DND-41 (cell line): ENCODE measurements at regions not wholly inside any gene's neighbourhood (a gene's known extent, or its start where the extent isn't known, plus 50 kb on each side); places are given as distances from the start of the nearest gene placed in this dataset.

Experiments
- ATAC-seq: fragments of 200-7000 bp; cut with Tn5 transposase; 3 replicates; pipeline ENCODE4 v1.9.1; 2021; ENCODE audit warnings: low read depth; ENCODE audit not compliant: insufficient read depth
- DNase-seq: peaks from one replicate; pipeline ENCODE4 v3.0.0-alpha.2; 2020
- H2AFZ ChIP-seq: 2 replicates; pipeline ENCODE4 v1.6.0; 2012; ENCODE audit warnings: low read depth, low read length
- H3K27ac ChIP-seq: 2 replicates; pipeline ENCODE4 v1.5.1; 2012; ENCODE audit warnings: low read length, inconsistent platforms
- H3K27me3 ChIP-seq: fragments of 200-600 bp; sonication (generic); 2 replicates; pipeline ENCODE4 v1.6.0; 2012; ENCODE audit warnings: low read length, mild to moderate bottlenecking, inconsistent platforms; ENCODE audit not compliant: insufficient read depth, poor library complexity
- H3K36me3 ChIP-seq: 2 replicates; pipeline ENCODE4 v1.5.1; 2012; ENCODE audit warnings: low read length, inconsistent platforms; ENCODE audit not compliant: insufficient read depth
- H3K4me1 ChIP-seq: 2 replicates; pipeline ENCODE4 v1.5.1; 2012; ENCODE audit warnings: mild to moderate bottlenecking, low read length; ENCODE audit not compliant: insufficient read depth
- H3K4me2 ChIP-seq: 2 replicates; pipeline ENCODE4 v1.6.0; 2012; ENCODE audit warnings: mild to moderate bottlenecking, moderate library complexity, low read length, inconsistent platforms; ENCODE audit not compliant: insufficient read depth
- H3K4me3 ChIP-seq, 2 experiments: fragments of 200-600 bp in 1 of 2; shearing (Covaris generic) in 1 of 2; 2 replicates each; pipeline ENCODE4 v1.5.1; 2012 to 2016; ENCODE audit warnings: inconsistent platforms in 2 of 2, low read length in 2 of 2, mild to moderate bottlenecking in 2 of 2, low read depth in 1 of 2, moderate library complexity in 1 of 2
- H3K79me2 ChIP-seq: 2 replicates; pipeline ENCODE4 v1.6.0; 2012; ENCODE audit warnings: low read length, inconsistent platforms; ENCODE audit not compliant: insufficient read depth
- H3K9ac ChIP-seq: 2 replicates; pipeline ENCODE4 v1.6.0; 2012; ENCODE audit warnings: low read depth, mild to moderate bottlenecking, inconsistent platforms, low read length, moderate library complexity
- H3K9me3 ChIP-seq: 2 replicates; pipeline ENCODE4 v1.5.1; 2012; ENCODE audit warnings: low read length, moderate library complexity, mild to moderate bottlenecking, inconsistent platforms; ENCODE audit not compliant: insufficient read depth, severe bottlenecking
- H4K20me1 ChIP-seq: 2 replicates; pipeline ENCODE4 v1.6.0; 2012; ENCODE audit warnings: low read length; ENCODE audit not compliant: insufficient read depth
- EZH2 ChIP-seq: IDR thresholded peaks from 3 replicates; pipeline ENCODE4 v1.6.1; 2012; ENCODE audit warnings: borderline replicate concordance, low read depth, mild to moderate bottlenecking, moderate library complexity, low read length, inconsistent platforms; ENCODE audit not compliant: severe bottlenecking
- TF ChIP-seq, protein P1 (sequence below): IDR thresholded peaks from 2 replicates; pipeline ENCODE4 v1.5.1; 2012; ENCODE audit warnings: borderline replicate concordance, low read length, moderate library complexity, mild to moderate bottlenecking; ENCODE audit not compliant: poor library complexity, severe bottlenecking; ENCODE audit errors: extremely low read depth

DNA sequence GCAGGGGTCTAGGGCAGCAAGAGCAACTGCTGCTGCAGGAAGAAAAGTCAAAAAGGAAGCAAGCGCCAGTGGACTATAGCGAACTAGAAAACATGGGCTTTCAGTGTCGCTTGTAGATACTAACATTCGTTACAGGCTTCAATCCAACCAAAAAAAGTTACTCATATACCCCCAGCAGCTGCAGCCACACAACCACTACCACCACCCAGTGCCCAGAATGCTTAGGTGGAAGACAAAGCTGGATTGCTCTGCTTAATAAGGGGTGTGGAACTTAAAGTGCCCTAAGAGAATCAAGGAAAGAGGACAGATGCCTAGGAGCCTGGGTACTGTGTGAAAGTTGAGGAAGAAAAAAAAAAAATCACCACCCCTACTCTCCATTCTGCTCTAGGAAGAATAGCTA is 203.6 kb downstream of the ELAVL2 start:
- Histone ChIP-seq H2AFZ (no peak overlapping the region), H3K9me3 (no peaks in the 10 kb centered on the region), H3K4me3 (no peak overlapping the region), H4K20me1 (no peaks in the 10 kb centered on the region), H3K27ac (no peak overlapping the region), H3K79me2 (no peaks in the 10 kb centered on the region), H3K4me1 (no peaks in the 10 kb centered on the region), H3K27me3 (no peaks in the 10 kb centered on the region), H3K36me3 (no peaks in the 10 kb centered on the region), H3K4me2 (no peak overlapping the region), H3K9ac (no peak overlapping the region)
- DNase-seq (no peak), ATAC-seq (no peak)
- TF ChIP-seq, protein P1, sequence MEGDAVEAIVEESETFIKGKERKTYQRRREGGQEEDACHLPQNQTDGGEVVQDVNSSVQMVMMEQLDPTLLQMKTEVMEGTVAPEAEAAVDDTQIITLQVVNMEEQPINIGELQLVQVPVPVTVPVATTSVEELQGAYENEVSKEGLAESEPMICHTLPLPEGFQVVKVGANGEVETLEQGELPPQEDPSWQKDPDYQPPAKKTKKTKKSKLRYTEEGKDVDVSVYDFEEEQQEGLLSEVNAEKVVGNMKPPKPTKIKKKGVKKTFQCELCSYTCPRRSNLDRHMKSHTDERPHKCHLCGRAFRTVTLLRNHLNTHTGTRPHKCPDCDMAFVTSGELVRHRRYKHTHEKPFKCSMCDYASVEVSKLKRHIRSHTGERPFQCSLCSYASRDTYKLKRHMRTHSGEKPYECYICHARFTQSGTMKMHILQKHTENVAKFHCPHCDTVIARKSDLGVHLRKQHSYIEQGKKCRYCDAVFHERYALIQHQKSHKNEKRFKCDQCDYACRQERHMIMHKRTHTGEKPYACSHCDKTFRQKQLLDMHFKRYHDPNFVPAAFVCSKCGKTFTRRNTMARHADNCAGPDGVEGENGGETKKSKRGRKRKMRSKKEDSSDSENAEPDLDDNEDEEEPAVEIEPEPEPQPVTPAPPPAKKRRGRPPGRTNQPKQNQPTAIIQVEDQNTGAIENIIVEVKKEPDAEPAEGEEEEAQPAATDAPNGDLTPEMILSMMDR = no peak
- TF ChIP-seq EZH2 = no peak

DNA sequence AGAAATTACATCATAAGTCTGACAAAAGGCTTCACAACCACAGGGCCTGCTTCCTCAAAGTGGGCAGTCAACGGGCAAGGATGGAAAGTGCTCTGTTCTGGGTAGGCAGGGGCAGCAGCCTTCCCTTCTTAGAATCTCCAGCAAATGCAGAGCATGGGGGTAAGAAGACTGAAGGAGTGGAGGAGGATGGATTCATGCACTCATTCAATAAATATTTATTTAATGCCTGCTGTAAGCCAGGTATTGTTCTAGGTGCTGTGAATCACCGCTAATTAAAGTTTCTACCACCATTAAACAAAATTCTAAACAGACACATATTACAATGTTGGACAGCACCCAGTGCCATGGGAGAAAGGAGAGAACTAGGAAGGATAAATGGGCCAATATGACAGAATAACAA is 195.6 kb downstream of the ELAVL2 start:
- ATAC-seq (no peak), DNase-seq (no peak)
- Histone ChIP-seq H3K9ac (no peak overlapping the region), H3K4me1 (no peaks in the 10 kb centered on the region), H3K4me2 (no peak overlapping the region), H3K9me3 (no peaks in the 10 kb centered on the region), H3K79me2 (no peaks in the 10 kb centered on the region), H3K27me3 (no peaks in the 10 kb centered on the region), H3K27ac (no peak overlapping the region), H3K36me3 (no peaks in the 10 kb centered on the region), H2AFZ (no peak overlapping the region), H4K20me1 (no peaks in the 10 kb centered on the region), H3K4me3 (no peak overlapping the region)
- TF ChIP-seq EZH2 = no peak
- TF ChIP-seq, protein P1 = no peak

DNA sequence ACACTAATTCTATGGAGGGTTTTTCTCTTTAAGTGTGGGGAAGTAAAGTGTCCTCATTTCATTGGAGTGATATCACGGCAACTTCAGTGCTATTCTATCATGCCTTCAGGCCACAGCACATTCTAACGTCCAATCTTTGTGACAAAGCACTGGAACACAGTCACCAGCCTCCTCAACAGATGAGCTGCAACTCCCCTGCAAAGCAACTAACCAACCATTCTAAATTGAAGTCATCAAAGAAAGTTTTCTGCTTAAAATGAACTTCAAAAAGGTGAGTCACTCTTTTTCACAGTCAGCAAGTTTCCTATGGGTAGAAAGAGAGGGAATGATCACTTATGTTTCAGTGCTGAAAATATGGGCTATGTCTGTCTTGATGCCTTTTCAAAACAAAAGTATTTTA is 190.8 kb downstream of the ELAVL2 start:
- no peak overlapping the region for H3K4me3 ChIP-seq
- H4K20me1 ChIP-seq = no peaks in the 10 kb centered on the region
- no peaks in the 10 kb centered on the region for H3K4me1 ChIP-seq
- H3K79me2 ChIP-seq = no peaks in the 10 kb centered on the region
- no peak overlapping the region for H3K4me2 ChIP-seq
- ATAC-seq = no peak
- H3K36me3 ChIP-seq = no peaks in the 10 kb centered on the region
- H2AFZ ChIP-seq = no peak overlapping the region
- H3K27ac ChIP-seq = no peak overlapping the region
- H3K9me3 ChIP-seq = no peaks in the 10 kb centered on the region
- no peak for TF ChIP-seq EZH2
- TF ChIP-seq, protein P1 = no peak
- no peaks in the 10 kb centered on the region for H3K27me3 ChIP-seq
- no peak overlapping the region for H3K9ac ChIP-seq
- no peak for DNase-seq

DNA sequence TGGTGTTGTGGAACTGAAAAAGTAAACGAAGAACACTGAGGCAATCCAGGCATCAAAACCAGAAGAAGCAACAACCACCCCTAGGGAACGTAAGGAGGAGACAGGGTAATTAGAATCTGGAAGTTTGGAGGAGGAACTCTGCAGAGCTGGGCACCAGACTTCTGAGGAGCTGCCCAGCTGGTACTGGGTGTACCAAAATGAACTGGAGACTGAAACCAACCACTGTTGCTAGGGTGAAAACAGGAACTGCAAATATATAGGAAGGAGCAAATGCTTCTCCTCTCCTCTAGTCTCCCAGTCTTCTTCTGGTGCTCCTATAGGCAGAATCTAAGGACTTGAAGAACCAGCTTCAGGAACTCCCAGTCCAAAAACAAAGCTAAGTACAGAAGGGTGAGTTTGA is 189.8 kb downstream of the ELAVL2 start:
- H3K4me1 ChIP-seq = no peaks in the 10 kb centered on the region
- H2AFZ ChIP-seq = no peak overlapping the region
- ATAC-seq (no peak), DNase-seq (no peak)
- H3K79me2 ChIP-seq = no peaks in the 10 kb centered on the region
- H3K36me3 ChIP-seq = no peaks in the 10 kb centered on the region
- no peaks in the 10 kb centered on the region for H3K27me3 ChIP-seq
- TF ChIP-seq, protein P1 = no peak
- no peak for TF ChIP-seq EZH2
- H3K27ac ChIP-seq = no peak overlapping the region
- no peak overlapping the region for H3K4me3 ChIP-seq
- H3K4me2 ChIP-seq = no peak overlapping the region
- H3K9ac ChIP-seq = no peak overlapping the region
- no peaks in the 10 kb centered on the region for H3K9me3 ChIP-seq
- no peaks in the 10 kb centered on the region for H4K20me1 ChIP-seq
